ENCODE measurements at regions not wholly inside any gene's neighbourhood (a gene's known extent, or its start where the extent isn't known, plus 50 kb on each side); places are given as distances from the start of the nearest gene placed in this dataset.

DNA sequence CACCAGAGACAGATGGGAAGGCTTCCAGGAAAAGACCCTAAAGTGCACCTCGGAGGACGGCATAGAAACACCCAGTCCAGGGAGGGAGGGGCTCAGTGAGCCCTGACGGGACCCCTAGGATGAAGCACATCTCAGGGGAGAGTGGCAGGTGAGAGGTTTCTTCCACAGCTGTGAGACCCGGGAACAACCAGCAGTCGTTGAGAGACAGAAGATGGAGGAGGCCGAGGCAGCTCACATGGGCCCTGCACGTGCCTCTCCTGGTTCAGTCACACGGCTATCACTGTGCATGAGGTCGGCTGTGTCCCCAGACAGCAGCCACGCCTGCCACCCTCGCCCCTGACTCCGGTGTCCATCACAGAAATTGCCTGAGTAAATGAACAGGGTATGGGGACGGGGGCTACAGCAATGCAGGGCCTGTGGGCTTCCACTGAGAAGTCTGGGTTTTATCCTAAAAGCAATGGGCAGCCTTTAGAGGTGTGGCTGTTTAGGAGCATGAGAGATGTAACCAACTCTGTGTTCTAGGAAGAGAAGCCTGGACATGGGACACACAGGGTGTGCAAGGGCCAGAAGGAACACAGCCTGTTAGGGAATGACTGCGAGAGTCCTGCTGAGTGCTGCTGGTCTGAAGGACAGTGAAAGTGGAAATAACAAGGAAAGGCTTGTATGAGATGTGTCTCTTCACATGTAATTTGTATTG, 102.0 kb downstream of the TMEM18 start:
- DNase-seq, result no peak

DNA sequence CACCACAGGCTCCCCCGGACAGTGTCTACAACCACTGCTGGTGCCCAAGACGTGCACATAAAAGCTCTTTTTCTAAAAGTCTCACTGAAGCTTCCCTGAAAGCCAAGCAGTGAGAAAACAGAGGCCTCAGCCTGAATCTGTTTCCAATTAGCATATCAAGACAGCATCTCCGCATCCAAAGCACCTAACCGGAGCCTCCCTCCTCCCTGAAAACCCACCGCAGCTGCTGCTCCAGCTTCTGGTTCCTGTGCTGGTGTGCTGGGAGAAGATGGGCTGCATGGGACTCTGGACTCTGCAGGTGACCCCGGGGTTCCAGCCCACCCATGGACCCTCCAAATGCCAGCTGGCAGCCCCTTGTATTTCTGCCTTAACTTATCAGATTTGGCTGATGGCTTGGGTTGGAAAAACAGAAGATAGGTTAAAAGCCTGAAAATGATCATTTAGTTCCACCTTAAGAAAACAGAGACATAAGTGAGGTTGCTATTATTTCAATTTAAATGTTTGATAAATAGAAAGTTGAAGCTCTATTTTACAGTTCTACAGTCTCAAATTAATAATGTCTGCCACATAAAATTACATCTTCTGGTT, 103.3 kb downstream of the TMEM18 start:
- no peak for DNase-seq

DNA sequence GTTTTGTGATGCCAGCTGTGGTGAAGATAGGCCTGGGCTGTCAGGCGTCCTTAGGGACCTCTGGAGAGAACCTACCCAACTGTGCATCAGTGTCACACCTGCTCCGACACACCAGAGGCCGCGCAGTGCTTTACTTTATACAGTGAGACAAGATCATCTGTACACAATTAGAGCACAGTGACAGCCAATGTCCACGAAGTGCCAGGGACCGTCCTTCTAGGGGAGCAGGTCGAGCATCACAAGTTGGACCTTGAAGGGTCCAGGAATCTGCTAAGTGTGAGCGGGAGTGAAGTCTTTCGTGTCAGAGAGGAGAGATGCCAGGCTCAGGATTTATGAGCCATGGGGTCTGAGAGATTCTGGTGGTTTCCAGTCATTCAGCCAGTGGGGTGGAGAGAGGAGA, 104.2 kb downstream of the TMEM18 start:
- no peak for DNase-seq

DNA sequence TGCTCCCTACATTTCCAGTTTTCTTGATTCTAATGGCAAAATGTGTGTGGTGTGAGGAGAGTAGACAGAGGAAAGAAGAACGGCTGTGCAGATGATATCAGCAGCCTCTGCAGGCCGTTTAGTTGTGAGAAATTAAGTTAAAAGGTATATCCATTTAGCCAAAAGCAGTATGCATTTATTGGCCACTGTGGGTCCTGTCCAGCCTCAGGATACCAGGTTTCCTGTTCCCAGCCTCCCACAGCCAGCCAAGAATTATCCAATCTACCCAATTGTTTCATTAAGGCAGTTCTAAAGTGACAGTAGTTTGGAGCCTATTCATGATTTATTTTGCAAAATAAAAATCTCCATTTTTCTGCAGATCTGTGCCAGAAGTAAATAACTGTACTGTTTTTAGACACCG, 107.5 kb downstream of the TMEM18 start:
- DNase-seq, result no peak

DNA sequence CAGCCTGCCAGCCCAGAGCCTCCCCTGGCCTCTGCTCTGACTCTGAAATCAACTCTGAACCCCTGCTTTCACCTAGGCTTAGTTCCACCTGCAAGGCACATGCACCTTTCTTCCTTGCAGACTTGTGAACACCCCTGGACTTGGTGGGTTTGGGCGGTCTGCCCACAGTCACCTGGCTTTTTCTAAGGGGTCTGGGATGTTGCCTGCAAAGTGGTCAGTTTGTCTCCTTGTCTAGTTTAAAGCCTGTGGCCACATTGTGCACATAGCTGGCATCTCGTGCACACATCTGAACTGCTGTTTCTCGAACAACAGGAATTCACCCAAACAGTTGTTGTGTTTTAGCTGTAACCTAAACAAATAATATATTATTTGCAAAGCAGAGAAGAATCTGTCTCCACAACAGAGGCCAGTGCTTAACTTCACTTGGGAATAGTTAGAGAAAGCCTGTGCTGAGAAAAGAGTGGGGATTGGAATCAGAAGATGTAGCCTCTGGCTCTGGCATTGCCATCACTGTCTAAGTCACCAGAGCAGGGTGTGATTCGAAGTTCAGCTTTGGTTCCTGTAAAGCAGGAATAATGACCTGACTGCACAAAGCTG, 108.5 kb downstream of the TMEM18 start:
- DNase-seq, result no peak

DNA sequence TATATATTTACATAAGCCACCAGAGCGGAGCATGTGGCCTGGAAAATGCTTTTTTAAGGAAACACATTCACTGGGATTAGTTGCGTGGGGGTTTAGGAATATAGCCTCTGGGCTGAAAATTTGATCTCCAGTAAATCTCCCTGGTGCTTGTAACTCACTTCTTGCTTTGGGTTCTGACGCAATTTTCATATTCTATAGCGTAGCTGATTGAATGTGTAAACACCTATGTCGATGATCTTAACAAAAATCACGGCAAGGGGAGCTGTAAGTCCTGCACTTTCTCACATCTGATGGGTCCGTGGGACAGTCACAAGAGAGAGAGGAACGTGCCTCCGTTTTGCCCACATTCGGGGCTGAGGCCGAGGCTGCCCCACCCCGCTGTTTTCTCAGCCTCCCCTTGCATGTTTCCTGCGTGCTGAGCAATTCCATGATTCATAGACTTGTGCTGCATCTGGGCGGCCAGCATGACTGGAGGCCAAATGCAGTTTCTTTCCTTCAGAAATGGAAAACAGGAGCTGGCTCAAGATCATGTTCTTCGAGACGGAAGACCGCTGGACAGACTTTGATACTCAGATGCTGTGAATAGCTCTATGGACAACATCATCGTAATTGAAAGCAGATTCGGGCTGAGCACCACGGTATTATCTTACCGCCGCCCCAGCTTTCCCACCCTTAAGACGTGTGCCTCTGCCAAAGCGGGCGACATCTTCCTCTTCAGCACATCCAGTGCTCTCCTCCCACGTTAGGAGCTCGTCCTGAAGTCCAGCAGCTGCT, 109.2 kb downstream of the TMEM18 start:
- DNase-seq, result peak; percentile 86

DNA sequence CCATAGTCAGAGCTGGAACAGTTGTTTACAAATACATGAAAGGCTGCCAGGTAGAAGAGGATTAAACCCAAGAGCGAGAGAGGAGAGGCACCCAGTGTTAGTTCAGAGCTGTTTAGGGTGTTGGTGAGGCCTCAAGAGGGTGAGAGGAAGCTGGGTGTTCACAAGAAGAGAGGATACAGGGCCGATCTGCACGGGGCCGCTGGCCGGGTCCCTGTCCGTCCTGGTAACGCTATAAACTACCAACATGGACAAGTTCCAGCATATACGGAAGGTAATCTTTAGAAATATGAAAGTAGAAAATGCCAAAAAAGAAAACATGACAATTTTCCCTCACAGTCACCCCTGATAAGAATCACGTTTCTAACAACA, 109.7 kb downstream of the TMEM18 start:
- no peak for DNase-seq

DNA sequence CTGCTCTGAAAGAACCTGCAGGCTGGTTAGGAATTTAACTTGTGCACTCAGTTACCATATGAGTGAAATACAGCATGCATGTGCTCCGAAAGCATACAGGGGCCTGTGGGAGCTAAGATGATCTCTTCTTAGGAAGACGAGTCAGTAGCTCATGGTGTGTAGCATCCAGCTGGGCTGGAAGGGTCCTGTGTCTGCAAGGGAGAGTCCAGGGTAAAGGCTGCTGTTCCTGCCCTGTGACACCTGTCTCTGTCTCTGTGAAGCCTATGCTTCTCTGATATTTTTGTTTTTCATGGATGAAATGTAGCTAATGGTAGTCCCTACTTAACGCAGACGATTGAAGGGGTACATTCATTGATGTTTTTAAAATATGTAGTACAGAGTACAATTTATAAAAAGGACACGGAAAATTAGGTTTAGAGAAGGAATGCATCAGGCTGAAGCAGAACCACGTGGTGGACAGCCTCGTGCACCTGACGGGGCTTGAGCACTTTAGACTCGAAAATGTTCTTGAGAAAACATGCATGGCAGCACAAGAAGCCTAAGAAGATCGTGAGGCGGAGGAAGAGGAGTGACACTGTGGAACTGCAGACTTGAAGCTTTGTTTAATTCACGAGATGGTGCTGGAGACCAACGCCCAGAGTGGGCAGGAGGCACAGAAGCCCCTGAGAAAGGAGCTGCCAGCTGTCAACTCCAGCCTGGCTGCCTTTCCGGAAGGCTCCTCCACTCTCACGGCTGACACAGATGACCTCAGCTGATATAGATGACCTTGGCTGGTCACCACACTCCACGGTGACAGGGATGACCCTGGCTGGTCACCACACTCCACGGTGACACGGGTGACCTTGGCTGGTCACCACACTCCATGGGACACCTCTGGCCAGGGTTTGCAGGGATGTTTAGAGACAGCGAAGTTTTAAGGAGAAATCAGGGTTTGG, 110.6 kb downstream of the TMEM18 start:
- DNase-seq, result no peak

DNA sequence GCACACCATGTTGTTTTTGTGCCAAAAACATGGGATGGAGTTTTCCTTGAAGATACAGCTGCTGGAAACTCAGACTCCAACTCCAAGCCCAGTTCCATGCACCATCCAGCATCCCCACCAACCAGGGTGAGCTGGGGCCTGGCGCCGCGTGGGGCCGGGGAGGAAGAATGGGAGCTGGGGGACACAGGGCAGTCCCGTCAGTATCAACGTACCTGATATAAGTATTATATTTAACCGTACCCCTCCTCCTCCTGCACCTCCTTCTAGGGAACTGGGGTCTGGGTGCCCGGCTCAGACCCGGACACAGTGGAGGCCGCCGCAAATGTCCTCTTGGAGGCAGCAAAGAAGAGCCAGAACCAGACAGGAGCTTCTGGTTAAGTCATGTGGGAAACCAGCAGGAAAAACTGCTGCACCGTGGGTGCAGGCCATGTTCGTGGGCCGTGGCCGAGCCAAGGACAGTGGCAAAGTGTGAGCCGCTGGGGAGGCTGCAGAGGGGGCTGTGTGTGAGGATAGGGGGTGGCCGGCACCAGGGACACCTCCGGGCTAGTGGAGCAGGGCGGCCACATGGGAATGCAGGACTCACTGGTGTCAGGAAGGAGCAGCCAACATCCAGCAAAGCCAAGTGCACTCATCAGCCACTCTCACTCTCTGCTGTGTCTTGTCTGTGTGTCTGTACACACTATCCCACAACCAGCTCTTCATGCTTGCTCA, 112.6 kb downstream of the TMEM18 start:
- DNase-seq, result no peak

DNA sequence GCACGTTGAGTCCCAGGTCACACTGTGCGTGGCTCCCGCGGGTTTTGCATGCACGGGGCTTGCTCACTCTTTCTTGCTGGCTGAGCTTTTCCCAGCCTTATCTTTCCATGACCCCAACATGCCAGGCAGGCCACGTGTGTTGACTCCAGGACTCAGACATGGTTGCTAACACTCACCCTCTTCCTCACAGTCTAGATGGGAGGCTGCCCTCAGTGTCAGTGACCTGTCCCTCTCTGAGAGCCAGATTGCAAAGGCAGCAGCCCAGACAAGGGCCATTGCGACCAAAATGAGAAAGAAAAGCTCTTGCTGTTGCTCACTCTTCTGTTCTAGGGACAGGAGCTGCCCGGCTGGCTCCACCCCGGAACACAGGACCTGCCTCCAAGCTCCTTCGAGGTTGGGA, 113.7 kb downstream of the TMEM18 start:
- DNase-seq, result no peak

DNA sequence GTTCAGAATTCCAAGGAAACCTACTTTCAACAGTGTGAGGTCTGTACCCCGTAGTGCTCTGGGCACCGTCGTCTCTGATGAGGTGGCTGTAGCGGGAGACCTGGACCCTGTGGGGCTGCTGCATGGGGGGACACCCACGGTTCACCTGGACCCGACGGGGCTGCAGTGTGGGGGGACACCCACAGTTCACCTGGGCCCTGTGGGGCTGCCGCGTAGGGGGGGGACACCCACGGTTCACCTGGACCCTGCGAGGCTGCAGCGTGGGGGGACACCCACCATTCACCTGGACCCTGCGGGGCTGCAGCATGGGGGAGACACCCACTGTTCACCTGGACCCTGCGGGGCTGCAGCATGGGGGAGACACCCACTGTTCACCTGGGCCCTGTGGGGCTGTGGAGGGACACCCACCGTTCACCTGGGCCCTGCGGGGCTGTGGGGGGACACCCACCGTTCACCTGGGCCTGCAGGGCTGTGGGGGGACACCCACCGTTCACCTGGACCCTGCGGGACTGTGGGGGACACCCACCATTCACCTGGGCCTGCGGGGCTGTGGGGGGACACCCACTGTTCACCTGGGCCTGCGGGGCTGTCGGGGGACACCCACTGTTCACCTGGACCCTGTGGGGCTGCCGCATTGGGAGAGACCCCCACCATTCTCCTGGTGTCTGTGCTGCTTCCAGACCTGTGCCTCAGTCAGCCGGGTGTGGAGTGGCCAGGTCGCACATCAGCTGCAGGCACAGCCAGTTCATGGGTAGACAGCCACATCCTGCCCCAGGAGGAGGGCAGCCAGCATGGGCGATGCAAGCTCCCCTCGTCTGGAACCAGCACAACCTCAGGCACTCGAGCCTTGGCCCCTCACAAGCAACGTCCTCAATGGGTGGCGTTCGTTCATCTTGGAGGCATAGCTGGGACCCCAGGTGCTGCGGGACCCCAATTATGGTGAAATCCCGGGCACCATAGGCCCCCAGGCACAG, 114.5 kb downstream of the TMEM18 start:
- DNase-seq, result no peak

DNA sequence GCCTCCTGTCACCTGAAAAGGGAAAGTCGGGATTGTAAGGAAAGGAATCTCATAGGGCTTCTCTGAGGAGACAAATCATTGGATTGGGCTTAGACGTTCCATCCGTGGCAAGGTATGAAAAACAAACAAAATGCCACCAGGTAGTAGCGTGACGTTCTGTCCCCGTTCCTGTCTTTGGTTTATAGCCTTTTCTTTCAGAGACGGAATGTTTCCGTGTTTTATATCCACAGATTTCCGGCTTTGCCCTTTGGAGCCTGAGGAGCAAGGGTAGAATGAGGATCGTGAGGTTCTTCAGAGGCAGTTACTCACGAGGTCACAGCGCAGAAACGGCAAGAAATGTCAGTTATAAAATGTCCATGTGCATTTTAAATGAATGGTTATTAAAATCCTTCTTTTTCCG, 118.3 kb downstream of the TMEM18 start:
- no peak for DNase-seq

DNA sequence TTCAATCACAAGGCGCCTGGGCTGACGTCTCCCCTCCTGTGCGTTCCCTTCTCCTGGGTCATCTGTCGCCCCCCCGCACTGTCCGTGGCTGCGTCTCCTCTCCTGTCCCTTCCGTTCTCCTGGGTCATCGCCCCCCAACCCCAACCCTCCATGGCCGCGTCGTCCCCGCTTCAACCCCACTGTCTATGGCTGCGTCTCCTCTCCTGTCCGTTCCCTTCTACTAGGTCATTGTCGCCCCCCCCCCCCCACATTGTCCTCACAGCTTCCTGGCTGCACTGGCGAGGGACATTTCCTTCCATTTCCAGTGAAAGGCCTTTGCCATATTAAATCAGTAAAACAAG, 118.9 kb downstream of the TMEM18 start:
- no peak for DNase-seq

DNA sequence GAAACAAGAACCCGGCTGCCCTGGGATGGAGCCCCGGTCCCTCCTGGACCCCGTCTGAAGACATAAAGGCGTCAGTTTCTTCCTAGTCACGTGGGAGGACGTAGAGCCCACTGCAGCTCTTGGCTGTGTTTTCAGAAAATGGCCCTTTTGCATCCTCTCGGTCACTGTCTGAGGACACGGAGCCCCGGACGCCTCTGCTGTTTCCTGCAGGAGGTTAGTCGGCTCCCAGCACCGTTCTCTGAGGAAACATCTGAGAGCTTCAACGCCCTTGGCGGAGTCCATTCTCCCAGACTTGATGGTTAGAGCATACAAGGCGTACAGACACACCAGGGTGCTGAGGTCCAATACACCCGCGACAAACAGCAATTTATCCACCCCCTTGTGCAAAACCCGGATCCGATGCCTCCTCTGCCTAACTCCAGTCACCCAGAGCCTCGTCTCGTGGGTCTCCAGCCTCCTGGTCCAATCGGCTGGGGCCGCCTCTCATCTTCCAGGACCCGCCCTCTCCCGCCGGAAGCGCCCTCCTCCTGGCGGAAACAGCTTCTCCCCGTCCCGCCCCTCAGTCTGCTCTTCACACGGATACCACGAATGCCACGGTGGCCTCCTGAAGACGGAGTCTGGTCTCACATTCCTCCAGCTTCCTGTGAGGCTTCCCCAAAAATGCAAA, 119.4 kb downstream of the TMEM18 start:
- DNase-seq, result peak; percentile 4

DNA sequence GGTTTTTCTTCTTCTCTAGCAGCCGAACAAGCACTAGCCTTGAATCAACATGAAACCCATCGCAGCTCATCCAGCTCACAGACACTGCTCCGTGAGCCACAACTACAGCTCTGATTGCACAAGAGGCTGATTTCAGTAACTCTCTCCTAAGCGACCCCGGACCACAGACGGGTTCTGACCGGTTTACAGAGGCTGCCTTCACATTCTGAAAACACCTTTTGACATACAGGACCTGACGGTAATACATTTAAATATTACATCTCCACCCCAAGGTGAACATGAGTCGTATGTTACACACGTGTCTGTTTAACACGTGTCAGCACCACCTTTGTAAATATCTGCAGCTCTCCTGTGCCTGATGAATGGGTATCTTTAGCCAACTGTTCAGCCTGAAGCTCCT, 120.7 kb downstream of the TMEM18 start:
- DNase-seq, result no peak

DNA sequence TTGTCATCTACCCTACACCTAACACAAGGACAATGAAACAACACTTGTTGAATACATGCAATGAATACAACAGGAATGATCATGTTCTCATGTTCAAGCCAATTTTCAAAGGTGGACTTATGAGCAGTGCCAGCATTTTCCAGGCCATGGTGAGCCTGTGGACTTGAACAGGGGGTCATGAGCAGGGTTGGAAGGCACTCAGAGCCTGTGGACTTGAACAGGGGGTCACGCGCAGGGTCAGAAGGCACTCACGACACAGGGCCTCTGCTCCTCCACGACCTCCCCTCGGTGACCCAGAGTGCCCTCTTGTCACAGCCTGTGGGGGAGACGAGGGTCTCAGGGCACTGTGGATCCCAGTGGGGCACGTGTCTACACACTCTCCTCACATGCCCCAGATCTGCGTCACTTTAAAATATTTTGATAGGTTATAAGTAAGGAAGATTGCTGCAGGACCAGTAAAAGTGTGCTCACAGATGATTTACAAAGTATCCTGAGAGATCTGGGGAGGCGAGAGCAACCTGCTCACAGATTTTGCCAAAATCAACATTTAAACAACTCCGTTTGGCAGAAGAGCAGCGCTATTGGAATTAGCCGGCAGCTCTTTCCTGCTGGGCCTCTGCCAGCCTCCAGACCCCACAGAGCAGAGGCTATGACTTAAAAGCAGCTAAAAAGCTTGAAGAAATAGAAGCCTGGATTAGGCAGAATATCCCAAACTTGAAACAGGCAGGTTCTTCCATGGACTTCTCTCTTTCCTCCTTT, 121.9 kb downstream of the TMEM18 start:
- DNase-seq, result no peak

DNA sequence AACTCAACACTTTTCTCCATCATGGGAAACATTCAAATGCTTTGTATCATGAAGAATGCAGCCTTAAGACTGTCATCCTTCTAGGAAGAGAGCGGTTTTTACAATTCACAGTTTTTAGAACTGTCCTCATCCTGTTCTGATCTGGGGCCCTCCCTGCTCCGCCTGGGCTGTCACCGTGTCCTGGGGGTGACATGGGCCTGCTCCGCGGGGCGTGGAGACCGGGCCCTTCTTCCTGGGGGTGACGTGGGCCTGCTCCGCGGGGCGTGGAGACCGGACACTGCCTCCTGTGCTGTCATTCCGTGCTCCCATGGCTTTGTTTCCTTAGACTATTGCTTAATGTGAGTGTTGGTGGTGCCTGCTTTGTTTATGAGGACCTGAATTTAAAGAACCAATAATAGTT, 122.8 kb downstream of the TMEM18 start:
- DNase-seq, result no peak

DNA sequence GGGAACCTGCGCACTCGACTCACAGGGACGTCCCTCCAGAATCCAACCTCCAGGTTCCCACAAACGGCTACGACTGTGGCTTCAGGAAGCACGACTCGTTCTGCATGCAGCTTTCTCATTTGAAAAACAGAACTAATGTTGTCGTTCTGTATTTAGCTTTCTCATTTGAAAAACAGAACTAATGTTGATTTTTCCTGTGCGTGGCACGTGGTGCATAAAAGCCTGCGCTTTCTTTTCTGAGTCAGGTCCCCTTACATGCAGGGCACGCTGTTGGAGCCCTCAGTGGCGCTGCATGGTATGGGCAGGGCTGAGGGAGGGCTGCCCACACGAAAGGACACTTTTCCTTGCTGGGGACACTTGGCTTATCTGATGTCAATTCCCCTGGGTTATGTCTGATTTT, 124.3 kb downstream of the TMEM18 start:
- no peak for DNase-seq

DNA sequence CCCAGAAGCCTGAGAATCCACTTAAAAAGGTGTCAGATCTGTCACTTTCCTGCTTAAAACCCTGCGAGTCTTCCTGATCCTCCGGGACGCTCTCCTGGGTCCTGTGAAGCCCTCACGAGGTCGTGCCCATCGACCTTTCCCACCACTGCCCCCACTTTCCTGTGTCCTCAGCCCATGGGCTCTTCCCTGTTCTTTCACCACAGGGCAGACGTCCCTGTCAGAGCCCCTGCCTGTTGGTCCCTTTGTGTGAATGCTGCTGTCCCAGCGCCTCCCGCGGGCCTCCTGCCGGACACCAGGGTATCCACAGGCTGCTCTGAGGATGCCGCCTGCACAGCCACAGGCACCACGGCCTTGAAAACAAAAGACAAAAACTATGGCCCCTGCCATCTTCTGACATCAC, 125.6 kb downstream of the TMEM18 start:
- DNase-seq, result no peak

Measured in fibroblast of skin of scalp (primary cell).